ENCODE measurements at regions not wholly inside any gene's neighbourhood (a gene's known extent, or its start where the extent isn't known, plus 50 kb on each side); places are given as distances from the start of the nearest gene placed in this dataset.

DNA sequence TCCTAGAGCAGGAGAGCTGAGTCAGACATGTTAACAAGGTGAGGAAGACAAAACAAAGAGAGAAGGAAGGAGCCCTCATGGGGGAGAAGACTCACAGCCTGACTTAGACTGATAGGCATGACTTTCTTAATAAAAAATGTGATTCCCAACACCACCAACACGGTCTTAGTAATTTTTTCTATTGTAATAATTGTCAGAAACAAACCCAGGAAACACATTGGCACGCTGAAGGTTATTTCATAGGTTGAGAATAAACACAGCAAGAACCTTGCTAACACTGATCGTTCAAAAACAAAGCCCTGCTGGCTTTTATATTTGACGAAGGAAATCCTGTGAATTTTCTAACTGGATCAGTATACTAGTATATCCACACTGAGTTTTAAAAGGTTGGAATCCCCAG is 286.8 kb downstream of the HACE1 start:
- DNase-seq: no peak

DNA sequence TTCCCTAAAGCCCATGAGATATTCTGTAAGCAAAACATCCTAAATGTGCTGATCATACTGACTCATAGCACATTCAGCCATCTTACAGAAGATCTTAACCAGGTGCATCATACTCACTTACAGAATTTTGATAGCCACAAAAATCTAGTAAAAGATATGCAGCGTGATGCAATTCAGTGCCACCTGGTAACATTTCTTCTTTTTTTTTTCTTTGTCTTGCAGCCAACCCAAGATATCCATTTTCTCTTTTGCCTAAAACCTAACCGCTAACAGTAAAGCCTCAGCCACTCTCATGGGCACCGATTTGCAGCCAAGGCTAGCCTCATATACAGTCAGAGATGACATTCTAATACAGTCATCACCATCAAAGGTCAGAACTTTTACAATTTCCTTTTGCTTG is 293.3 kb downstream of the HACE1 start:
- no peak for DNase-seq

DNA sequence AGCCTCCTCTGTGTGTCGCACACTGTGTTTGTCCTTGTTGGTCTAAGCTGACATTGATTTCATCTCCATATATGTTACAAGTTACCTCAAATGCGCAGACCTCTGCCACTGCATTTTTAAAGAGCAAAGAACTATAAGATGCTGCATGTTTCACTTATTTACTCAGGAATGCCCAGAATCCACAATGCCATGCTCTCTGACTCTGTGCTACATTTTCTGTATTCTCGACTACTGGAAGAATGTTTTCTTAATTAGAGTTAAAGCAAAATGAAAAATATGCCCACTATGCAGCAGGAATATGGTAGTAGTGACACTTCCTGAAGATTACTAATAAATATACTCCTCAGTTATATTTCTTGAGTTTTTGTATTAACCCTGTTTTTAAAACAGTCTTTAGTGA is 296.4 kb downstream of the HACE1 start:
- no peak for DNase-seq

DNA sequence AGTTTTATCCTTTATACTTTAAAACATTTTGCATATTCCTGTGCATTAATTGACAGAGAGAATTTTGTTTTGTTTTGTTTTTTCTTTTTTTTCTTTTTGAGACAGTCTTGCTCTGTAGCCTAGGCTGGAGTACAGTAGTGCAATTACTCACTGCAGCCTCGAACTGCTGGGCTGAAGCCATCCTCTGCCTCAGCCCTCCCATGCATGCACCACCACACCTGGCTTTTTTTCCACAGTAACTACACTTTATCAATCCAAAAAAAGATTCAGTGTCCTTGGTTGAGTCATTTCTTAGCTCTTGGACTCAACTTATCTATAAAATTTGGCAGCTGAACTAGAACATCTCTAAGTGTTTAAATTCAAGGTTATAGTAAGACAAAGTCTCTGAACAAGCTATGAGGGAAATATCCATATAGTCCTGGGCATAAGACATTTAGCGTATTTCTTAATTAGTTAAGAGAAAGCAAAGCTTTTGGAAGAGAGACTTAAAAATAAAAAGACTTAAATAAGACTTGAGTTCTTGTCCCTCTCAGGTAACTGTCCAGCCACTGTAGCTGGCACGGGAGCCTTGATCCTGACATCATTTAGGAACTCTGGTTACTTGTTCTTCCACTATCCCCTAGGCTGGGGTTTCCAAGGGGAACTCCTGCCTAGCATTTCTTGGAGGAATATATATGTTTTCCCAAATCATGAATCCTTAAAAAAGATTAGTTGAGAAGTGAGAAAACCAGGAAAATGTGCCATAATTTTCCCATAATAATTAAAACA is 300.1 kb downstream of the HACE1 start:
- no peak for DNase-seq

DNA sequence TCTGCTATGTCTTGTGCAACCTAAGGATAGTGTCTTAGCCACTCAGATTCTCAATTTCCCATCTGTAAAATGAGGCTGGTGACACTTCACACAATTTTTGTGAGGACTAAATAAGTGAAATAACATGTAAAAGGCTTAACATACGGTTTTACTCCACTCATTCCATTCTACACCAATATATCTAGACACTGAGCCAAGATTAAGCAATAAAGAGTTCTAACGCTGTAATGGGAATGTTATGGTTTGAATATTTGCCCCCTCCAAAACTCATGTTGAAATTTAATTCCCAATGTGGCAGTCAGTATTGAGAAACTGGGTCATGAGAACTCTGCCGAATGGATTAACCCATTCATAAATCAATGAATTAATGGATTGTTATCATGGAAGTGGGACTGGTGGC is 301.0 kb downstream of the HACE1 start:
- DNase-seq: no peak

DNA sequence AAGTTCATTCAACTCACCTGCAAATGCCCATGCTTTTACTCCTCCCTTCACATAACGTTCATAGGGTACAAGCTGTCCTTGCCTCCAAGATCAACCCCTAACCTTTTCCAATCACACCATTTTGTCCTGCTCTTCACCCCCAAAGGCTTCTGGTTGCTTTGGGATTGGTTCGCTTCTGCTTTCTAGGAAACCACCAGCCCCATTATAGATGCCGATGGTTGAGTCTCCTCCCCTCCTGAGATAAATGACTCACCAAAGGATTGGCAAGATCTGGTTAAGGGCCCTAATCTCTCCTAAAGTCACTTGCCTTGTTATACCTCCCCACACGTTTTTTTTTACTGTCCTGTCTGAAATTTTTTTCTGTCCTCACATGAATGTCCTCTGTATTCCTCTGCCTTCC is 311.4 kb downstream of the HACE1 start:
- DNase-seq: no peak

DNA sequence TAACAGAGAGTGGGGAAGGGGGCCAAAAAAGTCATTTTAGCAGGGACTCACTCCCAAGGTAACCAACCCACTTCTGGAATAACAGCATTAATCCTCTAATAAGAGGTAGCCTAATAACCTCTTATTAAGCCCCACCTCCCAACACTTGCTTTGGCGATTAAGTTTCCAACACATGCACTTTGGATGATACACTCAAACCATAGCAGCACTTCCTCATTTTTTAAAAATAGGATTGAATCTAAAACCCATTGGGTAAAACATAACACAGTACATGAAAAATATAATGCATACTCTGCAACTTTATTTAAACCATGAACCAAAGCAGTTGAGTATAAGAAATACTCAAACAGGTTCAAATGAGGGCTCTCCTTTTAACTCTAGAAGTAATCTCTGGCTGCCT is 318.3 kb downstream of the HACE1 start:
- DNase-seq: no peak

DNA sequence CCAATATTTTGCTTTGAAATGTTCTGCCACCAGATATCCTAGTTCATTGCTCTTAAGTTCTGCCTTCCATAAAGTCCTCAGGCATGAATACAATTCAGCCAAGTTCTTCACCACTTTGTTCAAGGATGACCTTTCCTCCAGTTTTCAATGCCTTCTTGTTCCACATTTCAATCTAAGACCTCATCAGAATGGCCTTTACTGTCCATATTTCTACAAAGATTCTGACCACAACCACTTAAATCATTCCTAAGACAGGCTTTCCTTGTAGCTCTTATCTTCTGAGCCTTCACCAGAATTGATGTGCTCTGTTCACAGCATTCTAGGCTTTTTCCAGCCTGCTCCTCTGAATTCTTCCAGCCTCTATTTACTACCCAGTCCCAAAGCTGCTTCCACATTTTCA is 319.0 kb downstream of the HACE1 start:
- peak; percentile 34 for DNase-seq

DNA sequence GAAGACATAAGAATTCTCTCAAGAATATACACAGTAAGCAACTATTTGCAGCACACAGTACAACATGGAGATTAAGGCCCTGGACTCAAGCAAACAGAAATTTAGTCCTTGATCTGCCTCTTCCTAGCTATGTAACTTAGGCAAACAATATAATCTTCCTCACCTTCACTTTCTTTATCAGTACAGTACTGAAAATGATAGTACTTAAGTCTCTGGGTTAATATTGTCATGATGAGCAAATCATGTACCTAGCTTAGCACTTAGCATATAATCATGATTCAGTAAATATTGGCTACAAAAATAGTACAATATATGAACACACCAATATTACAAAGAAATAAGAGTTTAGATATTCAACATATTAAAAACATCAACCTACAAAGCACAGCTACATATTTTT is 320.5 kb downstream of the HACE1 start:
- no peak for DNase-seq

DNA sequence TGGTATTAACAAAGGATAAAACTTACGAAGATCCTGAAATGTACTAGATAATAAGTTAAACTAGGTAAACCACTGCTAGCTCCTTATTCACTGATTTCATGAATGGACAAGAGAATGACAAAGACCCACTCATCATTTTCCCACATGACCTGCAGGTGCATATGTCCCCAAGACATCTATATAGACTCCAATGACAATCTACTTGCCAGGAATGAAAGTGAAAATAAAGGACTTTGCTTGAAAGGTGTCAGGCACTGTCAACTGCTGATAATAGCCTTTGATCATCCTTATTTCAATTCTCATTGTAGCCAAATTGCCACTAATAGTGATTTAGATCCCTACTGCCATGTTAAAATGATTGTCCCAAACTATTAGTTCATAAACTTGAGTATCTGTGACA is 321.8 kb downstream of the HACE1 start:
- DNase-seq: no peak

DNA sequence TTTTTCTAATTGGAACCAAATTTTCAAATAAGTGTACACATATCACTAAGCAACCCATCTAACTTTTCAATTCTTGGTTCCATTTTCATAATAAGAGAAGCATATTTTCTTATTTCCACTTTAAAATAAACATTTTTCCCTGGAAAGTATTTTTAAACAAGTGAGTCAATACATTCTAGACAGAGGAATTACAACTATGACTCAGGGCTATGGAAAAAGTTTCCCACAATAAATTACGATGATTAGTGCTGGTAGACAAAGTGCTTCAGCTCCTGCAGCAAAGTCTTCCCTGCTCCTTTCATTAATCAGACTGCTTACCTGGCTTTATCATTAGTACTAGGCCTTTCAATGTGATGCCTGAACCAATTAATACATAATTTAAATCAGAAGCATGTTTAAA is 322.5 kb downstream of the HACE1 start:
- DNase-seq: peak; percentile 36

DNA sequence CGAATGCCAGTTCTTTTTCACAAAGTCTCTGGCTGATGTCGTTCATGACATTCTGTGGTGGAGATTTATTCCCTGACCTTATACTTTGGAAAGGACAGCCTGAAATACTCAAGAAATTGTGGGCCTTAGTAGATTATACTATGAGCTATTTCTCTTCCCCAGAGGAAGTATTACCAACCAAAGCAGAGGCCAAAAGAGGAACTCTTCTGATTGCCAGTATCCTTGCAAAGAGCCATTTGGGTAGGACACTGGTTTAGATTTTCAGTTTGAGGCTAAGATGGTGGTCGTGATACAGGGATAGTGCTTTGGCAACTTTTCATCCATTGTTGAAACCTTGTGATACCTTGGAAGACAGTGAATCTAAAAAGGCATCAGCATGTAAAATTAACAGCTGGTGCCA is 327.3 kb downstream of the HACE1 start:
- no peak for DNase-seq

DNA sequence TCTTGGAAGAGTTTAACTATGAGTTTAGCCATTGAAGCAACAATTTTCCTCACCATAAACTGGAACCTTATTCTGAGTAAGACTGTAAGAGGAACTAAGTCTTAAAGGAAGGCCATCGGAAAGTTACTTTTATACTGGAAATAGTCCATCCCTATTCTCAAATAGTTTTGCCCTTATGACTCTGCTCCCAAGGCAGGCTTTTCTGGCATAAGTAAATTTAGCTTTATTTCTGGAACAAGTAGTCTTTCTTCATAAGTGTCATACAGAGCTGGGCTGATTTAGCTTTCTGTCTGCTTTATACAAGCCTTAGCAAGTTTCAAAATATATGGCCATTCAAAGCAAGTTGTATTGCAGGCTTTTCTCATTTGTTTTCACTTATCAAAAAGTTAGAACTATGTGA is 328.1 kb downstream of the HACE1 start:
- no peak for DNase-seq

DNA sequence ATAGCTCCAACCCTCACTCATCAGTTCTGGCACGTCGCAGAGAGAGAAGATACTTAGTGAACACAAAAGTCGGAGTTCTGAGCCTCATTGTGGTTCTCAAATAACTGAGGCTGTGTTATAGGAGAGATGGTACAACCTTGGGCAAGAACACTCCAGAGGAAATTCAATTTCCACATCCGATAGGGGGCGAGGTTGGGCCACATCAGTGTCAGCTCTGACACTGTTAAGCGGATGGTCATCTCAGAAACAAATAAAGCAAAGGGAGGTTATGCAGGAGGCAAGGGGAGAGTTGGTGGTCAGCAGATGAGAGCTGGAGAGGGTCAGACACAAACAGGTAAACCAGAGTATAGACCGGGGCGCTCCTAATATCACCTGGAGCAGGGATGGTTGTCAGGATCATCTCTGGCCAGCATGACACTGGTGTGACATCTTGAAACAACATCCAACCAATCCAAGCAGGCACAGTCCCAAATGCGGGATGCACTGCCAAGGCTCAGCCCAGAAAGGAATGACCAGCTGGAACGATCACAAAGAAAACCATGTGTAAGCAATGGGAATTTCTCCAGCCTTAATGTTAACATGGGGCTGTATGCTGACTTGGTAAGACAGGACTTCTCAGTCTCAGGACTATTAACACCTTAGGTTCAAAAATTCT is 331.8 kb downstream of the HACE1 start:
- no peak for DNase-seq

DNA sequence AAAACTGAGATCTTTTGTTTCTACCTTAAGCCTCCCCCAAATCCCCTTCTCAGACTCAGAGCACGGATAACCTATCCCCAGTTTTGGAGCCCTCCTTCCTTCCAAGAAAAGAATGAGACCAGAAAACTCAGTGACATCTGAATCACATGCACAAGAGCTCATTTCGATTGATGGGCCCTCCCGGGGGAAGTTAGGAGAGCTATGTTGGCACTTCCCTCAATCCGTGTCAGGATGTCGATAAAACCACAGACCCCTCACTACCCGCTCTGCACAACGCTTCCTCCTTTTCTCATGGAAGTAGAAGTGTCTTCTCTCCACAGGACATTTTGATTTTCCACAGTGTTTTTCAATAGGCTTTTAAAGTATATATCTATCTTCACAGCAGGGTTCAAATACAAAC is 332.4 kb downstream of the HACE1 start:
- DNase-seq: no peak

DNA sequence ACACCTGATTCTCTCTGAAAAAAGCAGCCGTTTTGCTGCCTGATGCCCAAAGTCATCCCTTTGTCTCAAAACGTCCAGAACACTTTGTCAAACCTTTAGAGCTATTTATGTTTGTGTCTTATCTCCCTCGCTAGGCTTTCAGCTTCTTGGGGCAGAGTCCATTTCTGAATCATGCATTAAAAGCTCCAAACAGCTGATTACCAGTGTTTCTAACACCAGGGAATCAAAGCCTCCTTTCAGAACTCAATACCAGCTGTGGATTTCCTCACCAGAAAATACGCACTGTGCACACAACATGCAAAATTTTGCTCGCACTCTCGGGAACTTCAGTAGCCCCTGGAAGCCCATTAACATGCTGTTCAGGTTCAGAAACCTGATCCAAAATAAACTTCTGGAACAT is 333.3 kb downstream of the HACE1 start:
- DNase-seq: no peak

DNA sequence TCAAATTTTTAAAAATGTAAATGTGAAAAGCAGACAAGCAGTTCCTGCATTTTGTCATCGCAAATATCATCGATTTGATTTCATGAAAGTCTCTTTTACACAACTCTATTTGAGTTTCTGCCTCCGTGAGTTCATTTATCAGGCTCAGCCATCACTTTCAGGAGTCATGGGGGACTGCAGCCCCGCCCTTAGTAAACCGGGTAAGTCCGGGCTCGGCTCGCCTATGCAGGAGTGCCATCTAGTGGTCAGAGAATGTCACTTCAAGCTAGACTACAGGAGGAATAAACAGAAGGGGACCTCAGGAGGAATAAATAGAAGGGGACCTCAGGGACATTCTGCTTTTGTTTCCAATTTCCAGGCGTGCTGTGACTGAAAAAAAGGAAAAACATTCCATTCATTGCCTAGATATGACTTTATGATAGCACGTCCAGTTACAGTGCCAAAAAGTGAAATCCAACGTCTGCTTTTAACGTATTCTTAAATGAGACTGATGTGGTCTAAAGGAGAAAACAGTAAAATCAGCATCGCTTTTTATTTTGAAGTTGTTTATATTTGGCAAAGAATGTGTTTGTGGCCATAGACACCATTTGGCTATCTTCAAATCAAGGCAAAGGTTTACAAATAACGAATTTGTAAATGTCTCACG is 333.9 kb downstream of the HACE1 start:
- peak; percentile 32 for DNase-seq

DNA sequence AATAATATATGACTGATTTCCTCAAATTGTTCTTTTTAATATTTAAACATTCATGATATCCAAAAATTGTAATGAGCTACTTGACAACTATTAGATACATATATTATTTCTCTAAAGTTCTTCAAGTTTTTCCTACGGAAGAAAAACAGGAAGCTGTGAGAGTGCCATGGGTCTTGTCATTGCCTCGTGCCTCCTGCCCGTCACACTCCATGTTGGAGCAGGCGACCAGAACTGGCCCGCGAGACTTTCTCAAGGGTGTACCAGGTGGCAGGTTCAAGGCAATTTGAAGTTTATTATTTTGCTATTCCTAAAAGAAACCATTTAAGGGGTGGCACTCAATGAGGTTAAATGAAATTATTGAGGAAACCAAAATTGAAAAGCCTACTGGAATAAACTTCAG is 337.2 kb downstream of the HACE1 start:
- DNase-seq: no peak

DNA sequence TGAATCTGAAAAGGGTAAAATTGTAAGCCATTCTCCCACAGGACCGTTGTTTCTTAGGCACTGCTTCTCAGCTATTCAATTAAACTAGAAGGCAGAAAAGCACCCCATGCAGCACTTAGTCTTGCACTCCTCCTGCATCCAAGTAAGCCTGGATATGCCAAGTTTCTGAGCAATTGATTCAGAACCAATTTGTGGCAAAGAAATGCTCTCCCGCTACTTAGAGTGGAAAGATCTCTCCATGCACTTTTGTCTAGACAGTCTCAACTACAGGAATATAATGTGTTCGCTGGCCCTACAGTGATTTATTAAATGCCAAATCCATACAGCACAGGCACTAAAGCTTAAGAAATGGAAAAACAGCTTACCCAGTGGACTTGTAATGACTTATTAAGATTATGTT is 338.5 kb downstream of the HACE1 start:
- DNase-seq: no peak

DNA sequence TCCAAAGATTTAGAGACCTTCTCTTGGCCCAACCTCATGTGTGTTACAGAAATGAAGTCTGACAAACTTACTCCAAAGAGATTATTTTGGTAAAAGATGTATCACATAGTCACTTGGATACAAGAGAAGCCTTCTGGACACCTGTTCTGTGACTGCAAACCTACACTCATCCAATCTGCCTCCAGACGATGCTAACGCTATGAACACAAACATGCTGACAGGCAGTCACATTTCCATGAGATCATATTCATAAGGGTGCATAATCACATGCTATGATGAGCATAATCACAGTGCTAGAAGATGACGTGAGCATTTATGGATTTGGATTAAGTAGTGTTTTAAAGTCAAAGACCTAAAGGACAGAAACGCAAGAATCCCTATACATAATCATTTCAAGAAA is 340.2 kb downstream of the HACE1 start:
- DNase-seq: no peak

DNA sequence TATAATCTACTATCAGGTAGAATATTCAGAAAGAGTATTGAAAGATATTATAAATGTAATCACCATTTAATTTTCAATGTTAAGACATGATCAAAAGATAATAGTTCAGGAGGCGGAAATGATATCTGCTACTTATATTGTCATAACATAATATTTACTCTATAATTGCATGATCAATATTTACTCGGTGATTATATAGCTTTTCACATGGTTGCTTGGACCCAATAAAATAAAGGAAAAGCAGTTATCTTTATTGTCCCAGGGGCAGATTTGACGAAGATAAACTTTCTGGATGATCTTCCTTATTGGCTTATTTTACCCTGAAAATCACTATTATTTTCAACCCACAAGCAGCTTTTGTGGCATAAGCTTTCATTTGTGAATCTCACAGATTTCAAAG is 350.4 kb downstream of the HACE1 start:
- DNase-seq: no peak

DNA sequence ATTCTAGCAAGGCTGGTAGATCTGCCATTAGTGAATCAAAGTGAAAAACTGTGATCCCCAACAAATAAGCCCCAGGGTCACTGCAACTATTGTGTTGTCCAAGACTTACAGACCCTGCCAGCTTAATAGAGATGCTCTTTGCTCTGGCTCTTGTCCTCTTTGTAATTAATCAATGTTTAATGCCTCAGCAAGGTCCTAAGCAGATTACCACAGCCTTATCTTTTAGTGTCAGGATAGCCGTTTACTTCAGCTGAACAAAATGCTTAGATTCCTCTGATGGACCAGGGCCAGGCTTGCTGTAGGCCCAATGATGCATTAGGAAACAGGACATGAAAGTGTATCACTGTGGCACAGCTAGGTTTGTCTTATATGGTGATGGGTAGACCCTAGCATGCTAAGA is 353.3 kb downstream of the HACE1 start:
- DNase-seq: no peak

DNA sequence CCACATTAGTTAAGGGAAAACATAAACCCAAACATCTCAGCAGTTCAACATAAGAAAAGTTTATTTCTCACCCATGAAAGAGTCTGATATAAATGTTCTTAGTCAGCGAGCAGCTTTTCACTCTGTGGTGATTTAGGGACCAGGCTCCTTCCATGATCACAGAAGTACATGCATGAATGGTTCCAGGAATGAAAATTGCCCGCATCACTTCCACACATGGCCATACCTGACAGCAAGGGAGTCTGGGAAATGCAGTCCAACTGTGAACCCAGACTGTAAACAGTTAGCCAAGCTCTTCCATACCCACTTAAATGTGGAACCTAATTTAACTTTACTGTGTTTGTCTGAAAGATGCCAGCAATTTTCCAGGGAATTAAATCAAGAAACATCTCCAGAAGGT is 353.9 kb downstream of the HACE1 start:
- DNase-seq: no peak

DNA sequence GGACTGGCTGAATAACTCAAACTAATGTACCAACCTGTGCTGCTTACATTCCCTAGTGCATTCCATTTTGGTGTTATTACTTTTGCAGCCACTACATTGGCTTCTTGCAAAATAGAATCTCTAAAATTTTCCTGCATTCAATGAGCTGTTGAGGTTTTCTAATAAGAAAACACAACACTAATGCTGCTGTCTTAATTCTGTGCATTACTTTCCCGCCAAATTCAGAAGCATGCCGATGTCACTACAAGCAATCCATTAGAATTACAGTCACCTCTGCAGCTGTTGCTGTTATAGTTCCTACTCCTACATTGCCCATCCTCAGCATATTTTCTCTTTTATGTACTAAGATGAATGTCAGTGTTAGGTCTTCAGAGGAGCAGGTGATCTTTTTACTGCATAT is 359.5 kb downstream of the HACE1 start:
- DNase-seq: no peak

DNA sequence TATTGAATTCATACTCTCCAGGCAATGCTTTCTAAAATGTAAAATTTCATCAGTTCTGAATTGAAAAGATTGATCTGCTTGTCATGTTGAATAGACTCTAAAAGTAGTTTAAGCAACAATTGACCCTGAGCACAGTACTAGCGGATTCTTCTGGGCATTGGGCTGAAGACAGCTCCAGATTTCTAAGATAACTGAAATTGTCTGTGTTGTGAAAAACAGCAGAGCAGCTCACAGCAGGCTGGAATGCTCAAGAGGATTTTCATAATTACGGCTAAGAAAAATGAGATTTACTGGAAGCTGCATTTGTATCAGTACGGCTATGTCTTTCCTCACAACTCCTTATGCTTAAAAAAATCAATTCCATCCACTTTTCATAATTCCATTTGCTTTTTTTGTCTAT is 373.7 kb downstream of the HACE1 start:
- DNase-seq: no peak

Measured in amniotic stem cell (primary cell).